ES-I3 (cell line): ENCODE measurements at regions not wholly inside any gene's neighbourhood (a gene's known extent, or its start where the extent isn't known, plus 50 kb on each side); places are given as distances from the start of the nearest gene placed in this dataset.

Experiments
- H3K36me3 ChIP-seq: 2 replicates; pipeline ENCODE4 v1.6.1; 2013; ENCODE audit warnings: mild to moderate bottlenecking, low read length, control low read depth, moderate library complexity; ENCODE audit not compliant: insufficient read depth
- H3K4me1 ChIP-seq: 2 replicates; pipeline ENCODE4 v1.6.1; 2013; ENCODE audit warnings: mild to moderate bottlenecking, control low read depth, low read length; ENCODE audit not compliant: insufficient read depth
- H3K9ac ChIP-seq: 2 replicates; pipeline ENCODE4 v1.6.1; 2013; ENCODE audit warnings: low read depth, mild to moderate bottlenecking, low read length, moderate library complexity
- H3K9me3 ChIP-seq: 2 replicates; pipeline ENCODE4 v1.6.1; 2013; ENCODE audit warnings: mild to moderate bottlenecking, low read length, moderate library complexity; ENCODE audit not compliant: control insufficient read depth, insufficient read depth

- H3K4me1 ChIP-seq = no peaks in the 10 kb centered on the region
- no peak overlapping the region for H3K9ac ChIP-seq
- H3K36me3 ChIP-seq = no peaks in the 10 kb centered on the region
Measured at GRCh38 chr14:97841762-97842161, 1044.6 kb downstream of the VRK1 start.

GRCh38 chr14:97843066-97843465, 1045.9 kb downstream of the VRK1 start:
- Histone ChIP-seq H3K4me1 (peaks cover 5% of the 10 kb centered on the region; the same call in 1 of the 2 replicates), H3K9ac (no peak overlapping the region)

More at GRCh38 chr14:97841762-97842161, 1044.6 kb downstream of the VRK1 start:
- H3K9me3 ChIP-seq = no peaks in the 10 kb centered on the region

GRCh38 chr14:97844042-97844441, 1046.9 kb downstream of the VRK1 start:
- no peak overlapping the region for H3K9ac ChIP-seq
- H3K9me3 ChIP-seq = no peaks in the 10 kb centered on the region
- peaks cover 10% of the 10 kb centered on the region; the same call in 1 of the 2 replicates for H3K4me1 ChIP-seq
- H3K36me3 ChIP-seq = no peaks in the 10 kb centered on the region

More at GRCh38 chr14:97843066-97843465, 1045.9 kb downstream of the VRK1 start:
- no peaks in the 10 kb centered on the region for H3K36me3 ChIP-seq
- no peaks in the 10 kb centered on the region for H3K9me3 ChIP-seq

- no peak overlapping the region for H3K9ac ChIP-seq
- no peaks in the 10 kb centered on the region for H3K9me3 ChIP-seq
- peaks cover 10% of the 10 kb centered on the region; the same call in 1 of the 2 replicates for H3K4me1 ChIP-seq
- H3K36me3 ChIP-seq = no peaks in the 10 kb centered on the region
Measured at GRCh38 chr14:97846156-97846555, 1049.0 kb downstream of the VRK1 start.

- Histone ChIP-seq H3K4me1 (peaks cover 19% of the 10 kb centered on the region), H3K9ac (no peak overlapping the region), H3K9me3 (no peaks in the 10 kb centered on the region), H3K36me3 (no peaks in the 10 kb centered on the region)
Measured at GRCh38 chr14:97848317-97848980, 1051.3 kb downstream of the VRK1 start.

GRCh38 chr14:97850466-97850865, 1053.3 kb downstream of the VRK1 start:
- H3K36me3 ChIP-seq = no peaks in the 10 kb centered on the region

GRCh38 chr14:97850886-97851285, 1053.7 kb downstream of the VRK1 start:
- no peak overlapping the region for H3K9ac ChIP-seq
- peaks cover 27% of the 10 kb centered on the region for H3K4me1 ChIP-seq
- H3K9me3 ChIP-seq = no peaks in the 10 kb centered on the region
- no peaks in the 10 kb centered on the region for H3K36me3 ChIP-seq

More at GRCh38 chr14:97850466-97850865, 1053.3 kb downstream of the VRK1 start:
- Histone ChIP-seq H3K9ac (no peak overlapping the region), H3K4me1 (peaks cover 27% of the 10 kb centered on the region), H3K9me3 (no peaks in the 10 kb centered on the region)

- no peaks in the 10 kb centered on the region for H3K36me3 ChIP-seq
- no peak overlapping the region for H3K9ac ChIP-seq
Measured at GRCh38 chr14:97851428-97851995, 1054.3 kb downstream of the VRK1 start.

GRCh38 chr14:97854918-97855317, 1057.7 kb downstream of the VRK1 start:
- no peaks in the 10 kb centered on the region; the same call in 1 of the 2 replicates for H3K9me3 ChIP-seq
- H3K4me1 ChIP-seq = peaks cover 17% of the 10 kb centered on the region
- no peaks in the 10 kb centered on the region for H3K36me3 ChIP-seq
- H3K9ac ChIP-seq = no peak overlapping the region

More at GRCh38 chr14:97851428-97851995, 1054.3 kb downstream of the VRK1 start:
- Histone ChIP-seq H3K4me1 (peaks cover 27% of the 10 kb centered on the region), H3K9me3 (no peaks in the 10 kb centered on the region)

GRCh38 chr14:97866195-97866594, 1069.0 kb downstream of the VRK1 start:
- Histone ChIP-seq H3K9ac (no peak overlapping the region), H3K9me3 (no peaks in the 10 kb centered on the region), H3K36me3 (no peaks in the 10 kb centered on the region), H3K4me1 (peaks cover 15% of the 10 kb centered on the region)

- Histone ChIP-seq H3K9me3 (no peaks in the 10 kb centered on the region; the same call in 1 of the 2 replicates), H3K36me3 (no peaks in the 10 kb centered on the region), H3K9ac (no peak overlapping the region), H3K4me1 (peaks cover 15% of the 10 kb centered on the region)
Measured at GRCh38 chr14:97866664-97867063, 1069.5 kb downstream of the VRK1 start.

- Histone ChIP-seq H3K9ac (no peak overlapping the region), H3K4me1 (peaks cover 5% of the 10 kb centered on the region; the same call in 1 of the 2 replicates), H3K9me3 (no peaks in the 10 kb centered on the region; the same call in 1 of the 2 replicates), H3K36me3 (no peaks in the 10 kb centered on the region)
Measured at GRCh38 chr14:97873291-97873690, 1076.1 kb downstream of the VRK1 start.

GRCh38 chr14:97874394-97874793, 1077.2 kb downstream of the VRK1 start:
- H3K9ac ChIP-seq = no peak overlapping the region
- H3K36me3 ChIP-seq = no peaks in the 10 kb centered on the region
- H3K9me3 ChIP-seq = no peaks in the 10 kb centered on the region; the same call in 1 of the 2 replicates
- H3K4me1 ChIP-seq = peaks cover 5% of the 10 kb centered on the region; the same call in 1 of the 2 replicates

- Histone ChIP-seq H3K9me3 (no peaks in the 10 kb centered on the region), H3K4me1 (peaks cover 5% of the 10 kb centered on the region; the same call in 1 of the 2 replicates), H3K9ac (no peak overlapping the region), H3K36me3 (no peaks in the 10 kb centered on the region)
Measured at GRCh38 chr14:97878206-97878605, 1081.0 kb downstream of the VRK1 start.

GRCh38 chr14:97878727-97879126, 1081.5 kb downstream of the VRK1 start:
- Histone ChIP-seq H3K9ac (no peak overlapping the region), H3K4me1 (peaks cover 4% of the 10 kb centered on the region; the same call in 1 of the 2 replicates), H3K9me3 (no peaks in the 10 kb centered on the region), H3K36me3 (no peaks in the 10 kb centered on the region)
